HUES48 (cell line): ENCODE measurements at regions not wholly inside any gene's neighbourhood (a gene's known extent, or its start where the extent isn't known, plus 50 kb on each side); places are given as distances from the start of the nearest gene placed in this dataset.

Source experiments
- H3K27ac ChIP-seq: one replicate; pipeline ENCODE4 v1.7.0; 2013; ENCODE audit warnings: low read depth, low read length, inconsistent platforms
- H3K27me3 ChIP-seq: 2 replicates; pipeline ENCODE4 v1.6.1; 2013; ENCODE audit warnings: mild to moderate bottlenecking, low read length; ENCODE audit not compliant: control insufficient read depth, insufficient read depth
- H3K36me3 ChIP-seq: 2 replicates; pipeline ENCODE4 v1.6.1; 2013; ENCODE audit warnings: low read length; ENCODE audit not compliant: control insufficient read depth, insufficient read depth
- H3K4me1 ChIP-seq: 2 replicates; pipeline ENCODE4 v1.6.1; 2013; ENCODE audit warnings: mild to moderate bottlenecking, low read length; ENCODE audit not compliant: control insufficient read depth, insufficient read depth
- H3K4me3 ChIP-seq: 2 replicates; pipeline ENCODE4 v1.5.1; 2013; ENCODE audit warnings: mild to moderate bottlenecking, low read depth, low read length
- H3K9ac ChIP-seq: 2 replicates; pipeline ENCODE4 v1.6.1; 2013; ENCODE audit warnings: mild to moderate bottlenecking, low read depth, low read length, moderate library complexity
- H3K9me3 ChIP-seq: 2 replicates; pipeline ENCODE4 v1.6.1; 2013; ENCODE audit warnings: low read length; ENCODE audit not compliant: control insufficient read depth, insufficient read depth

DNA sequence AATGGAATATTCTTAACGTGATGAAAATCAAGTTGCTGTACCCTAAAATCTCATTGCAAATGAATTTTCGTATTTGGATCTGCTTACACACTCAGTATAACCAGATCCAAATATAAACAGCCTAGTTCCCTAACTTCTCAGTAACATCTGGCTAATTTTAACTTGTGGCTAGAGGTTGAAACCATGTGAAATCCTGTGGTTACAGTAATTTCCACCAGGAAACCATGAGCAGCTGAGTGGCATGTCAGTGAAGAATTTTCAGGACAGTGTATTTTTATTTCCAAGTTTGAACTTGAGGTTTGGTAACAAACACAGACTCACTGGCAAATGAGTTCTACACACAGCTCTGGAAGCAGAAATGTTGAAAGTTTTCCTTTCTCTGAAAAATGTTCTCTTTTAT lies 754.1 kb downstream of the NR2F2 start:
- Histone ChIP-seq H3K4me3 (no peak overlapping the region), H3K36me3 (no peaks in the 10 kb centered on the region), H3K27me3 (no peaks in the 10 kb centered on the region), H3K27ac (no peak overlapping the region), H3K4me1 (peaks cover 3% of the 10 kb centered on the region; the same call in 1 of the 2 replicates), H3K9me3 (no peaks in the 10 kb centered on the region), H3K9ac (no peak overlapping the region)

DNA sequence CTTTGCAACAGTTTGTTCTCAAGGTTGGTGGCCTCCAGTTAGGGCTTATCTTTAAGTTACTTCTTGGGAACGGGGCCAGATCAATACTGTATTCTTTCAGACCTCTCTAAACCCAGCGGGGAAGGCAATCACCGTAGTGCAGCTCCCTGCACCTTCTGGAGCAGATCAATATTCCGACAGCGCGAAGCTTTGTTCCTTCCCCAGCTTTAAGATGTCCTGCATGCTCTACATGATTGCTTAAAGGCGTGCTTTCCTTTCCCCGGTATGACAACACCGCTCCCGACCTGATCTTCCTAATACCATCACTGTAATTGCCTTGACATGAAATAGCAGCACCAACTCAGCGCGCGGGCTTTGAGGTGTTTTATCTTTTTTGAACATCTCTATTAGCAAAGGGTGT lies 755.2 kb downstream of the NR2F2 start:
- H3K4me3 ChIP-seq: no peak overlapping the region
- no peaks in the 10 kb centered on the region for H3K27me3 ChIP-seq
- no peaks in the 10 kb centered on the region for H3K36me3 ChIP-seq
- H3K4me1 ChIP-seq: peaks cover 3% of the 10 kb centered on the region; the same call in 1 of the 2 replicates
- no peak overlapping the region for H3K9ac ChIP-seq
- H3K27ac ChIP-seq: no peak overlapping the region
- H3K9me3 ChIP-seq: no peaks in the 10 kb centered on the region

DNA sequence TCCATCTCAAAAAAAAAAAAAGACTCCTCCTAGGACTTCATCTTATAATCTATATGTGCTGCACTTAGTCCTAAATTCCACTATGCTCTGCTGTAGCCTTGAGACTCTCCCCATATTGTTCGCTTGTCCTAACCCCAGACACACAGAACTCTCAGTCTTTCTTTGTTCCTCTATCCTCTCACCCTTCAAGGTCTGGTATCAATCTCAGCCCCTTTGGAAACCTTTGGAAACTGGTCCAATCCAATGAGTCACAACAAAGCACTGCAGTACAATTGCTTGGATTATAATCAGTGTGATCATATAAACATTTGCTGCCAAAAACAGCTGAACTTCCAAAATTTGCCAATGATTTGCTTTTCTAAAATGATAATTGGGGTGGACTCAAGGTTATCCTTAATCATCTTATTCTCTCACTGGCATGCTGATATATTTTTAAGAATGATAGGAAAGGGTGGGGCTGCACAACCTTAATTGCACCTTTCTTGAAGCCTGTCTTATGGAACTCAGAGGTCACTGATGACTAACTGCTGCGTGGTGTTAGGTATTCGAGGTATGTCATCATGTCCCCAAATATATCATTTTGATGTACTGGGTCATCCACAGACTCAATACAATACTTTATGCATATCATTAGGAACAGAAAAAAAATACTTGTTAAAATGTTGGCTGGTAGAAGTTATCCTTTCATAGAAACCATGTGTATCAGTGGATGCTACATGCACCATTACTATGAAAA lies 756.7 kb downstream of the NR2F2 start:
- Histone ChIP-seq H3K27me3 (no peaks in the 10 kb centered on the region), H3K9ac (no peak overlapping the region), H3K4me1 (peaks cover 3% of the 10 kb centered on the region; the same call in 1 of the 2 replicates), H3K9me3 (no peaks in the 10 kb centered on the region), H3K36me3 (no peaks in the 10 kb centered on the region), H3K4me3 (no peak overlapping the region), H3K27ac (no peak overlapping the region)

DNA sequence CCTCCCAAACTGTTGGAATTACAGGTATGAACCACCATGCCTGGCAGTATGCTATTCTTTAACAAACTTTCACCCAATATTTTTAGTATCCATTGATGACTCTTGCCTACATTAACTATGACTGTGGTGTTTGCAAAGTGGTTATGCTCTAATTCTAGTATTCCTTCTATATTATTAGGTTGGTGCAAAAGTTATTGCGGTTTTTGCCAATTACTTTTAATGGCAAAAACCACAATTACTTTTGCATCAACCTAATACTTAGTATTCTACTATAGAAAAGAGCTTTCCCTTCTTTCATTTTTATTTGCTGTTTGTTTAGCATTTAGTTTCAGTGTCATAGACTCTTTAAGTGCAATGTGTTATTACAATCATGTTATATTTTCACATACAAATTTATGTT lies 760.6 kb downstream of the NR2F2 start:
- no peak overlapping the region for H3K27ac ChIP-seq

DNA sequence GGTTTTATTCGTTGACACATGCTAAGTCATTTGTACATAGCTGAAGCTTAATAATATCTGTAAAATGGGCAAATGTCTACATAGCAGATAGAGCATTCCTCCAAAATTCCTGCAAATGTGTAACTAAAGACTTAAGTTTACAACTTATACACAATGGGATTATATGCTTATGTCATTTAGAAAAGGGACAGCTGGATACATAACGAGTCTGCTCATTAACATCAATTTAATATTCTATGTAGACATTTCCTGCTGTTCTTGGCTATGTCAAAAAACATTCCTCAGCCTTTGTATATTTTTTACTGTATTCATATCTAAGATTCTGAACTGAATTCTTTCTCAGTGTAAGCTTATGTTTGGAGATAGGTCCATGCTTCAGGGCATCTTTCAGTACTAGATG lies 762.2 kb downstream of the NR2F2 start:
- no peaks in the 10 kb centered on the region for H3K4me1 ChIP-seq
- no peak overlapping the region for H3K9ac ChIP-seq
- H3K4me3 ChIP-seq: no peak overlapping the region
- no peaks in the 10 kb centered on the region for H3K9me3 ChIP-seq
- H3K27me3 ChIP-seq: no peaks in the 10 kb centered on the region
- no peaks in the 10 kb centered on the region for H3K36me3 ChIP-seq
- no peak overlapping the region for H3K27ac ChIP-seq

More for the DNA sequence above, 760.6 kb downstream of the NR2F2 start:
- Histone ChIP-seq H3K36me3 (no peaks in the 10 kb centered on the region), H3K9ac (no peak overlapping the region), H3K27me3 (no peaks in the 10 kb centered on the region), H3K4me3 (no peak overlapping the region), H3K4me1 (peaks cover 3% of the 10 kb centered on the region; the same call in 1 of the 2 replicates), H3K9me3 (no peaks in the 10 kb centered on the region)

DNA sequence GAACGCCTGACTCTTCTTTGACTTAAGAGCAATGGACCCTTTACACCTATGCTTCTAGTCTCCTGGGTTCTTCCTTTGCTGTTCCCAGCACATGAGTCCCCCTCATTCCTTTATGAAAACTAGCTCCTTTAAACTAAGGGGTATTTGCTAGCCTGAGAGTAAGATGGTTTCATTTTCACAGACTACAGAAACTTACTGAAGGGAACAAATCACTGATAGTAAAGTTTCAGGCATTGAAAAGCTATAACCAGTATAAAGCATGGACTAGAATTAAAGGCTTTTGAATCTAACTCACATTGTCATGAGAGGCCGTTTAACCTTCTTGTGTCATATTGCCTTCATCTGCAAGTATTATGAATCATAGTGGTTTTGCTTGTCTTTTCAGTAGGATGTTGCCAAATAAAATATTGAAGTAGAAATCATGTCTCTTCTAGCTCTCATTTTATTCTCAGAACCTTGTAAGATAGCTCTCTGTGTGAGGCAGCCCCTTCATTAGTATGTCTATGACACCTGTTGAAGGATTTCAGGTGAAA lies 765.9 kb downstream of the NR2F2 start:
- no peak overlapping the region for H3K27ac ChIP-seq

DNA sequence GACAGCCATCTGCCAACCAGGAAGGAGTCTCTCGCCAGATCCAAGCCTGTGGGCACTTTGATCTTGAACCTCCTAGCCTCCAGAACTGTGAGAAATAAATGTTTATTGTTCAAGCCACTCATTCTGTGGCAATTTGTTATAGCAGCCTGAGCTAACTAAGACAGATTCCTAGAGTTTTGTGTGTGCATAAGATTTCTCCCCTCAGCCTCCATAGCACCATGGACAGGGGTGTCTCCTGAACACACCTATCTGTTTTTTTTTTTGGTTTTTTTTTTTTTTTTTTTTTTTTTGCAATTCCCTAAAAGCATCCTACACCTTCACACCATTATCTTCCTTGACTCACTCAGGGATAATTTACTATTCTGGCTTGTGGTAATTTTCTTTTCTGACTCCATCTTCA lies 768.5 kb downstream of the NR2F2 start:
- no peaks in the 10 kb centered on the region for H3K9me3 ChIP-seq
- H3K4me1 ChIP-seq: no peaks in the 10 kb centered on the region
- H3K4me3 ChIP-seq: no peak overlapping the region
- H3K27ac ChIP-seq: no peak overlapping the region
- H3K36me3 ChIP-seq: no peaks in the 10 kb centered on the region
- H3K27me3 ChIP-seq: no peaks in the 10 kb centered on the region
- H3K9ac ChIP-seq: no peak overlapping the region

More for the DNA sequence above, 765.9 kb downstream of the NR2F2 start:
- Histone ChIP-seq H3K9ac (no peak overlapping the region), H3K9me3 (no peaks in the 10 kb centered on the region), H3K4me1 (no peaks in the 10 kb centered on the region), H3K4me3 (no peak overlapping the region), H3K36me3 (no peaks in the 10 kb centered on the region), H3K27me3 (no peaks in the 10 kb centered on the region)

DNA sequence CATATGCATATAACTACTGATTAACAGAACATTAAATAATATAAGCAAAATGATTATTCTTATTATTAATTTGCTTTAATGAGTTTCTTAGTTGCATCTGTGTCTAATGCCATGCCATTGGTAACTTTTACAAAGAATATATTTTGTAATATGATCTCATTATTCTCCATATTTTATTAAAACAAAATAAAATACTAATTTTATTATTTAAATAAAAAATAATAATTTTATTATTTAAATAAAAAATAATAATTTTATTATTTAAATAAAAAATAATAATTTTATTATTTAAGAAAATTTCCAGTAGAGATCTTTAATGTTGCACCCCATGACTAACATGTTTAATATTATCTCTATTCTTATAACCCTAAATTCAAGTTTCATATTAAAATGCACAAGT lies 771.1 kb downstream of the NR2F2 start:
- Histone ChIP-seq H3K9me3 (no peaks in the 10 kb centered on the region), H3K4me3 (no peak overlapping the region), H3K27me3 (no peaks in the 10 kb centered on the region), H3K36me3 (no peaks in the 10 kb centered on the region), H3K27ac (no peak overlapping the region), H3K9ac (no peak overlapping the region), H3K4me1 (no peaks in the 10 kb centered on the region)

DNA sequence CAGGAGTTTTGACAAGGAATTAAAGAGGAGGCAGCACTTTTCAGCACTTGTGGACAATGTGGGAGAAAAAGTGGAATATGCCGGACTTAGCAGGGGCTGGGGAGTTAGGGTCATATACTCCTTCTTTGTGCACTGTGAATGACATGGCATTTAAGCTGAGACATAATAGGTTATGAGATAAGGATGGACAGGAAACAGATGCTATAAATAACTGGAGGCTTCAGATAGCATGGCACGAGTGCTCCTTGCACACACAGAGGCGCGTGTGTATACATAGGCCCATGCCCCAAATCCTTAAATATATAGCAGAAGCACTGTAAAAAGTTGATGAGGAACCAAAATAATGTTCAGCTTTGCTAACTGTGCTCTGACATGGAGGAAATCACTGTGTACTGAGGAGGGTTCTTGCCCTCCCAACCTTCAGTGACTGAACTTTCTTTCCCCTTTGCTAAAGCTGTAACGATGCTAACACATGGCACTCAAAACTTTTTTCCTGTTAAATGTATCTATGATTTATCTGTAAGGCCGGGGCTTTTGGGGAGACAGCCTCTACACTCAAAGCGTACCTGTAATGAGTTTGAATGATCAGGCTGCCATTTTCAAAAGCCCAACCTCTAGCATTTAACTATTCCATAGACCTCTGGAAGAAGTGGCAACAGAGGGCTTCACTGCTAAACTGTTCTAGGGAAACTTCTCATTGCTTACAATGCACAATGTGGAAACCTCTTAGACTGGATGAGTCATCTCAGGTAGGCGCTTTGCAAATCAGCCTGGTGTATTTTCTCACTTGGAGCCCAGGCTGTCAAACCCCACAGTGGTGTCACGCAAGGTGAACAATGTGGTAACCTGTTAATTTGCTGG lies 784.6 kb downstream of the NR2F2 start:
- Histone ChIP-seq H3K36me3 (no peaks in the 10 kb centered on the region), H3K9ac (no peak overlapping the region), H3K27ac (no peak overlapping the region), H3K9me3 (no peaks in the 10 kb centered on the region), H3K27me3 (no peaks in the 10 kb centered on the region), H3K4me1 (peaks cover 6% of the 10 kb centered on the region; the same call in 1 of the 2 replicates), H3K4me3 (no peak overlapping the region)

DNA sequence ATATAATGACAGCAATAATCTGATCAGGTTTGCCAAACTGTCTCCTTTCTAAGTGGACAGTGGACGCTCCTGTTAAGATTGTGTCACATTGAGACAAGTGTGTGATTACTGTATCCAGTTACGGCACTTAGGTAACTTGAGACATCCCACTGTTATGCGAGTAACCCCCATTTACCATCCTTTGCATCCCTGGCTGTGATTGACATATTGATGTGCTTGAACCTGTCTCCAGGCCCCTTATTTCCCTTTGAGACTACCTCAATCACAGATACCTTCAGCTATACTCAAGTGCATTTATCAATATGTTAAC lies 785.2 kb downstream of the NR2F2 start:
- H3K27me3 ChIP-seq: no peaks in the 10 kb centered on the region
- H3K36me3 ChIP-seq: no peaks in the 10 kb centered on the region
- no peaks in the 10 kb centered on the region for H3K9me3 ChIP-seq
- H3K4me3 ChIP-seq: no peak overlapping the region
- peaks cover 6% of the 10 kb centered on the region; the same call in 1 of the 2 replicates for H3K4me1 ChIP-seq
- H3K9ac ChIP-seq: no peak overlapping the region
- H3K27ac ChIP-seq: no peak overlapping the region

DNA sequence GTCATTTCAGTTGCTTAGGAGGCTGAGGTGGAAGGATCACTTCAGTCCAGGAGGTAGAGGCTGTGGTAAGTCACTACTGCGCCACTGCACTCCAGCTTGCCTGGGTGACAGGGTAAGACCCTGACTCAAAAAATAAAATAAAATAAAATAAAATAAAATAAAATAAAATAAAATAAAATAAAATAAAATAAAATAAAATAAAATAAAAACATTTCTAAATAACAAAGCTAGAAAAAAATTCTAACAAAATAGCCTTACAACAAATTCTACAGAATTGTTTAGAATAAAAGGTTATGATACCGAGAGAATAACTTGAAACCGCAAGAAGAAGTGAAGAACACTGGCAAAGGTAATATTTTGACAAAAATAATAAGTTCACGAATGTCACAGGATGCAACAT lies 794.3 kb downstream of the NR2F2 start:
- no peaks in the 10 kb centered on the region for H3K9me3 ChIP-seq
- H3K9ac ChIP-seq: no peak overlapping the region
- H3K27ac ChIP-seq: no peak overlapping the region
- H3K27me3 ChIP-seq: no peaks in the 10 kb centered on the region
- no peaks in the 10 kb centered on the region for H3K36me3 ChIP-seq
- peaks cover 4% of the 10 kb centered on the region; the same call in 1 of the 2 replicates for H3K4me1 ChIP-seq
- no peak overlapping the region for H3K4me3 ChIP-seq
